MM.1S (cell line): ENCODE measurements at regions not wholly inside any gene's neighbourhood (a gene's known extent, or its start where the extent isn't known, plus 50 kb on each side); places are given as distances from the start of the nearest gene placed in this dataset.

Experiments
- DNase-seq: peaks from one replicate; pipeline ENCODE4 v3.0.0-alpha.2; 2015
- H2AFZ ChIP-seq: fragments of 300-600 bp; sonication (generic); 2 replicates; pipeline ENCODE4 v1.6.0; 2016; ENCODE audit warnings: antibody characterized with exemption, low read length
- H3F3A ChIP-seq: fragments of 300-600 bp; sonication (generic); 2 replicates; pipeline ENCODE4 v1.6.1; 2016; ENCODE audit warnings: mild to moderate bottlenecking, antibody characterized with exemption, low read length, moderate library complexity, mixed read lengths; ENCODE audit not compliant: insufficient read depth
- H3K27ac ChIP-seq: fragments of 300-600 bp; sonication (generic); 2 replicates; pipeline ENCODE4 v1.5.1; 2016; ENCODE audit warnings: mild to moderate bottlenecking, low read length
- H3K27me3 ChIP-seq: fragments of 300-600 bp; sonication (generic); replicated peaks from 2 replicates; pipeline ENCODE4 v1.6.0; 2016; ENCODE audit warnings: low read length; ENCODE audit not compliant: insufficient read depth
- H3K36me3 ChIP-seq: fragments of 300-600 bp; sonication (generic); replicated peaks from 2 replicates; pipeline ENCODE4 v1.6.1; 2016; ENCODE audit warnings: mild to moderate bottlenecking, low read length, mixed read lengths; ENCODE audit not compliant: insufficient read depth
- H3K4me1 ChIP-seq: fragments of 300-600 bp; sonication (generic); 2 replicates; pipeline ENCODE4 v1.6.1; 2016; ENCODE audit warnings: low read length, mixed read lengths
- H3K4me2 ChIP-seq: fragments of 300-600 bp; sonication (generic); 2 replicates; pipeline ENCODE4 v1.6.0; 2016; ENCODE audit warnings: low read depth, low read length
- H3K4me3 ChIP-seq: fragments of 300-600 bp; sonication (generic); 2 replicates; pipeline ENCODE4 v1.5.1; 2016; ENCODE audit warnings: low read length, mixed read lengths
- H3K79me2 ChIP-seq: fragments of 300-600 bp; sonication (generic); 2 replicates; pipeline ENCODE4 v1.6.1; 2016; ENCODE audit warnings: mixed run types, low read length, mixed read lengths
- H3K9ac ChIP-seq: fragments of 300-600 bp; sonication (generic); 2 replicates; pipeline ENCODE4 v1.6.1; 2016; ENCODE audit warnings: low read length, mixed read lengths
- H3K9me2 ChIP-seq: fragments of 300-600 bp; sonication (generic); replicated peaks from 2 replicates; pipeline ENCODE4 v1.6.1; 2016; ENCODE audit warnings: mild to moderate bottlenecking, low read length, mixed read lengths; ENCODE audit not compliant: insufficient read depth
- H3K9me3 ChIP-seq: fragments of 300-600 bp; sonication (generic); replicated peaks from 2 replicates; pipeline ENCODE4 v1.6.1; 2016; ENCODE audit warnings: mild to moderate bottlenecking, low read length, mixed read lengths; ENCODE audit not compliant: insufficient read depth
- H4K20me1 ChIP-seq: fragments of 300-600 bp; sonication (generic); 2 replicates; pipeline ENCODE4 v1.6.1; 2016; ENCODE audit warnings: mild to moderate bottlenecking, low read length, moderate library complexity, mixed read lengths; ENCODE audit not compliant: insufficient read depth
- EZH2 ChIP-seq: fragments of 300-600 bp; sonication (generic); optimal IDR thresholded peaks from 2 replicates; pipeline ENCODE3; 2017; ENCODE audit warnings: low read depth, mild to moderate bottlenecking, antibody characterized with exemption, low read length, mixed read lengths
- EZH2phosphoT487 ChIP-seq: fragments of 300-600 bp; sonication (generic); IDR thresholded peaks from 2 replicates; pipeline ENCODE4 v1.6.1; 2018; ENCODE audit warnings: antibody characterized with exemption, low read length
- TF ChIP-seq, protein P1 (sequence below): fragments of 300-600 bp; sonication (generic); IDR thresholded peaks from 2 replicates; pipeline ENCODE4 v1.5.1; 2016; ENCODE audit warnings: antibody characterized with exemption, low read length, mixed read lengths

DNA sequence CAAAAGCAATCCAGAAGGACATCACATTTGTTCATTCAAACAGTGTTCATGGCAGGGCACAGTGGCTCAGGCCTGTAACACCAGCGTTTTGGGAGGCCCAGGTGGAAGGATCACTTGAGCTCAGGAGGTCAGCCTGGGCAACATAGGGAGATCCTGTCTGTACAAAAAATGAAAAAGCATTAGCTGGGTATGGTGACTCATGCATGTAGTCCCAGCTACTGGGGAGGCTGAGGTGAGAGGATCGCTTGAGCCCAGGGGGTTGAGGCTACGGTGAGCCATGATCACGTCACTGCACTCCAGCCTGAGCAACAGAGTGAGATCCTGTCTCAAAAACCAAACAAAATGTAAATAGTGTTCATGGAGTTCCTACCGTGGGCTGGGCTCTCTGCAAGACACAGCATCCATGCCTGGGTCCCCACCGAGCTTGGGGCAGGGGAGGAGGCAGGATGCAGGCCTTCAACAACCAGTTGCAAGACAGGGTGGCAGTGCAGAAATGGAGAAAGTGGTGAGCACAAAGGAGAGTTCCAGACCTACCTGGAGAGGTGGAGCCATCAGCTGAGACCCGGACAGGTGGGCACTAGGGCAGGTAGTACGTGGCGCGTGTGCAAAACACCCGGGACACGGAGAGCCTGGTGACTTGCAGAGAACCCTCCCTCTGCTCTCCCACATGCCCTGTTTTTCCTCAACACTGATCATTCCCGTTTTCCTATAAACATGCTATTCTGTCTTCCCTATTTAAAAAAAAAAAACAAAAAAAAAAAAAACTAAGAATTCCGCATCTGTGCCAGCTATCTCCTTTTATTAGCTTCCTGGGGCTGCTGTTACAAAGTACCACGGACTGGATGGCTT, 138.9 kb downstream of the TOMM20 start:
- TF ChIP-seq, protein P1, sequence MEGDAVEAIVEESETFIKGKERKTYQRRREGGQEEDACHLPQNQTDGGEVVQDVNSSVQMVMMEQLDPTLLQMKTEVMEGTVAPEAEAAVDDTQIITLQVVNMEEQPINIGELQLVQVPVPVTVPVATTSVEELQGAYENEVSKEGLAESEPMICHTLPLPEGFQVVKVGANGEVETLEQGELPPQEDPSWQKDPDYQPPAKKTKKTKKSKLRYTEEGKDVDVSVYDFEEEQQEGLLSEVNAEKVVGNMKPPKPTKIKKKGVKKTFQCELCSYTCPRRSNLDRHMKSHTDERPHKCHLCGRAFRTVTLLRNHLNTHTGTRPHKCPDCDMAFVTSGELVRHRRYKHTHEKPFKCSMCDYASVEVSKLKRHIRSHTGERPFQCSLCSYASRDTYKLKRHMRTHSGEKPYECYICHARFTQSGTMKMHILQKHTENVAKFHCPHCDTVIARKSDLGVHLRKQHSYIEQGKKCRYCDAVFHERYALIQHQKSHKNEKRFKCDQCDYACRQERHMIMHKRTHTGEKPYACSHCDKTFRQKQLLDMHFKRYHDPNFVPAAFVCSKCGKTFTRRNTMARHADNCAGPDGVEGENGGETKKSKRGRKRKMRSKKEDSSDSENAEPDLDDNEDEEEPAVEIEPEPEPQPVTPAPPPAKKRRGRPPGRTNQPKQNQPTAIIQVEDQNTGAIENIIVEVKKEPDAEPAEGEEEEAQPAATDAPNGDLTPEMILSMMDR, result no peak
- TF ChIP-seq EZH2 (no peak), EZH2phosphoT487 (no peak)
- Histone ChIP-seq H3K4me1 (no peaks in the 10 kb centered on the region), H4K20me1 (no peaks in the 10 kb centered on the region), H3F3A (no peaks in the 10 kb centered on the region), H3K9me3 (no peaks in the 10 kb centered on the region), H3K4me2 (no peak overlapping the region), H3K9ac (no peak overlapping the region), H3K9me2 (no peaks in the 10 kb centered on the region), H3K36me3 (no peaks in the 10 kb centered on the region), H2AFZ (no peak overlapping the region), H3K4me3 (no peak overlapping the region), H3K79me2 (no peaks in the 10 kb centered on the region), H3K27ac (no peak overlapping the region), H3K27me3 (no peaks in the 10 kb centered on the region)
- no peak for DNase-seq

DNA sequence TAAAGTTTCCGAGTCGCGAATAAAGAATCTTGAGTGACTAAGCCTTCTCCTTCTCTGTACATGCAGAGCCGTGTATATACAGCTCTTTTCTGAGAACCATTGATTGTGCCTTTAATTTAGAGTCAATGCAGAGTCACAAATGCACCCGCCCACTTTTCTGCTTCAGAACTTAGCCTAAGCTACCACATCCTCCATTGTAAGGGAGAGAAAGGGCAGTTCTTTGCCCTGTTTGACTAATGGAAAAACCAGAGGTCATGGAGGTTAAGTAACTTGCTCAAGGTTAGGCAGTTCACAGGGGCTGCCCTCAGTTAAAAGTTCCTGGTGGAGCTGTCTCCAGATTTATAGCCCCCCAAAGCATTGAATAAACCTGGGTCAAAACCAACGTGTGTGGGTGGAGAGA, 139.6 kb downstream of the TOMM20 start:
- Histone ChIP-seq H4K20me1 (no peaks in the 10 kb centered on the region), H3K4me3 (no peak overlapping the region), H3K27ac (no peak overlapping the region), H3K9ac (no peak overlapping the region), H3K9me2 (no peaks in the 10 kb centered on the region), H3K27me3 (no peaks in the 10 kb centered on the region), H3K4me1 (no peaks in the 10 kb centered on the region), H2AFZ (no peak overlapping the region), H3K9me3 (no peaks in the 10 kb centered on the region), H3K79me2 (no peaks in the 10 kb centered on the region), H3K4me2 (no peak overlapping the region), H3K36me3 (no peaks in the 10 kb centered on the region), H3F3A (no peaks in the 10 kb centered on the region)
- TF ChIP-seq EZH2phosphoT487, result no peak
- TF ChIP-seq, protein P1, result no peak
- TF ChIP-seq EZH2, result no peak
- DNase-seq, result no peak

DNA sequence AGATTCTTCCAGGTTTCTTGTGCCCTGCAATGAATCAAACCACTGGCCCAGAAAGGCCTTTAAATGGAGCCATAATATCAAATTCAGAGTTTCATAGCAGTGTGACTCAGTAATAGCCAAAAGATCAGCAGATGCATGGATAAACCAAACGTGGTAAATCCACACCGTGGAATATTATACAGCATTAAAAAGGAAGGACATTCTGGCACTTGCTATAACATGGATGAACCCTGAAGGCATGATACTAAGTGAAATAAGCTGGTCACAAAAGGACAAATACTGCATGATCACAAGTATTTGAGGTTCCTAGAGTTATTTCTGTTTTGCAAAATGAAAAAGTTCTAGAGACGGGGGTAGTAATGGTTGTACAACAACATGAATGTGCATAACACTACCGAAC, 140.1 kb downstream of the TOMM20 start:
- Histone ChIP-seq H3K79me2 (no peaks in the 10 kb centered on the region), H3K9me3 (no peaks in the 10 kb centered on the region), H3K9me2 (no peaks in the 10 kb centered on the region), H3K36me3 (no peaks in the 10 kb centered on the region), H3K4me1 (no peaks in the 10 kb centered on the region), H3F3A (no peaks in the 10 kb centered on the region), H3K27me3 (no peaks in the 10 kb centered on the region), H3K27ac (no peak overlapping the region), H3K4me3 (no peak overlapping the region), H3K4me2 (no peak overlapping the region), H2AFZ (no peak overlapping the region), H3K9ac (no peak overlapping the region), H4K20me1 (no peaks in the 10 kb centered on the region)
- DNase-seq, result no peak
- TF ChIP-seq EZH2phosphoT487 (no peak), EZH2 (no peak)
- TF ChIP-seq, protein P1, result no peak
